GM12878 (cell line): ENCODE measurements at regions not wholly inside any gene's neighbourhood (a gene's known extent, or its start where the extent isn't known, plus 50 kb on each side); places are given as distances from the start of the nearest gene placed in this dataset.

Experiments
- BHLHE40 ChIP-seq, 2 experiments: fragments of 450-650 bp in 1 of 2; IDR thresholded peaks; 2 replicates each; pipeline ENCODE4 v1.6.1; 2011 to 2017; ENCODE audit warnings: low read depth in 2 of 2, borderline replicate concordance in 1 of 2, improper control_type of control experiment in 1 of 2, low read length in 1 of 2, mild to moderate bottlenecking in 1 of 2
- CBX3 ChIP-seq: fragments of 200-600 bp; sonication (generic); IDR thresholded peaks from 2 replicates; pipeline ENCODE4 v1.6.1; 2016; ENCODE audit warnings: low read depth, borderline replicate concordance
- EZH2 ChIP-seq: IDR thresholded peaks from 2 replicates; pipeline ENCODE4 v1.6.1; 2012; ENCODE audit warnings: low read depth, mild to moderate bottlenecking, control low read depth, inconsistent platforms, low read length, borderline replicate concordance; ENCODE audit not compliant: control insufficient read depth
- HDAC2 ChIP-seq: fragments of 200-600 bp; sonication (generic); IDR thresholded peaks from 2 replicates; pipeline ENCODE4 v1.6.1; 2017
- IRF4 ChIP-seq: IDR thresholded peaks from 2 replicates; pipeline ENCODE4 v1.6.1; 2011; ENCODE audit warnings: low read depth, low read length
- MEF2A ChIP-seq: IDR thresholded peaks from 2 replicates; pipeline ENCODE4 v1.6.1; 2011; ENCODE audit warnings: low read depth, mild to moderate bottlenecking, low read length, moderate library complexity; ENCODE audit not compliant: insufficient read depth
- MYB ChIP-seq: fragments of 150-350 bp; IDR thresholded peaks from 2 replicates; pipeline ENCODE4 v1.6.1; 2014; ENCODE audit warnings: mild to moderate bottlenecking, low read depth, low read length, borderline replicate concordance
- NR2C1 ChIP-seq: fragments of 450-650 bp; IDR thresholded peaks from 2 replicates; pipeline ENCODE4 v1.6.1; 2017; ENCODE audit warnings: antibody characterized with exemption, mild to moderate bottlenecking, moderate library complexity
- PAX5 ChIP-seq: IDR thresholded peaks from 2 replicates; pipeline ENCODE4 v1.6.1; 2011; ENCODE audit warnings: low read depth, low read length, borderline replicate concordance
- RCOR1 ChIP-seq: conservative IDR thresholded peaks from 2 replicates; pipeline ENCODE4 v1.6.1; 2012; ENCODE audit warnings: low read depth, low read length, improper control_type of control experiment
- SIX5 ChIP-seq: IDR thresholded peaks from 2 replicates; pipeline ENCODE4 v1.6.1; 2011; ENCODE audit warnings: mild to moderate bottlenecking, low read depth, low read length, moderate library complexity; ENCODE audit not compliant: severe bottlenecking
- SMARCA5 ChIP-seq: fragments of 450-650 bp; IDR thresholded peaks from 2 replicates; pipeline ENCODE4 v1.6.1; 2017; ENCODE audit warnings: mild to moderate bottlenecking
- WRNIP1 ChIP-seq: IDR thresholded peaks from 2 replicates; pipeline ENCODE4 v1.6.1; 2011; ENCODE audit warnings: low read depth, low read length, improper control_type of control experiment, borderline replicate concordance
- ZNF622 ChIP-seq: fragments of 450-650 bp; IDR thresholded peaks from 2 replicates; pipeline ENCODE4 v1.6.1; 2017; ENCODE audit warnings: mild to moderate bottlenecking, inconsistent platforms
- TF ChIP-seq, protein P1 (sequence below): fragments of 450-650 bp; IDR thresholded peaks from 2 replicates; pipeline ENCODE4 v1.6.1; 2016; ENCODE audit warnings: mild to moderate bottlenecking
- TF ChIP-seq, protein P2 (sequence below): fragments of 450-650 bp; formaldehyde crosslinking; IDR thresholded peaks from 2 replicates; pipeline ENCODE4 v1.4.0; 2020; ENCODE audit warnings: mild to moderate bottlenecking, moderate library complexity
- TF ChIP-seq, protein P3 (sequence below): fragments of 450-650 bp; IDR thresholded peaks from 2 replicates; pipeline ENCODE4 v1.6.1; 2018; ENCODE audit warnings: borderline replicate concordance, mild to moderate bottlenecking; ENCODE audit not compliant: partially characterized antibody
- TF ChIP-seq, protein P4 (sequence below): fragments of 450-650 bp; IDR thresholded peaks from 2 replicates; pipeline ENCODE4 v1.6.1; 2014; ENCODE audit warnings: mild to moderate bottlenecking
- TF ChIP-seq, protein P5 (sequence below): fragments of 450-650 bp; IDR thresholded peaks from 2 replicates; pipeline ENCODE4 v1.6.1; 2017; ENCODE audit warnings: borderline replicate concordance
- TF ChIP-seq, protein P6 (sequence below): IDR thresholded peaks from 2 replicates; pipeline ENCODE4 v1.6.1; 2012; ENCODE audit warnings: low read depth, low read length, improper control_type of control experiment

DNA sequence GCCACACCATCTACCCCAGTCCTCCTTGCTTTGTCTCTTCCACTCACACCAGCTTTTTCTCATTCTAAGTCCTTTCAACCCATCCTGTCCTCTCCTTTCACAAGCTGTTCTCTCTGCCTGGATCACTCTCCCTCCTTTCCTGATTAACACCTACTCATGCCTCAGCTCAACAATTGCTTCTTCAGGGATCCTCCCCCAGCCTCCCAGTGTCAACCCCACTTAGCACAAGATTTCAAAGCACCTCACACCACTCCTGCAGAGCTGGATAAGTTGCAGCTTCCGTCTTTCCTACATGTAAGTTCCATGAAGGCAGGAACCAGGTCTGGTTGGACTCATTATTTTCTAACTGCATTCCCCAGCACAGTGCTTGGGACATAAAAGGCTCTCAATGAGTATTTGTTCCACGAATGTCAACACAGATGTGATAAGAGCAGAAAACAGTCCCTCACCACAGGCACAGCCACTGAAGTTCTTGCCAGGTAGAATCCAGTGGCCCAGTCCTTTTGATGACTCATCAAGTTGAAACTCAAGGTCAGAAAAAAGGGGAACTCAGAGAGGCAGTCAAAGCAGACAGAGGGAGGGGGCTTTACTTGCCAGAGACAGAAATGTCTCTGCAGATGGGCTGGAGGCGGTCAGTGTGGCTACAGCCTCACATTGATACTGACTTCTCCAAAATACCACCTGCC lies 193.4 kb upstream of the PRDM1 start (continued):
- TF ChIP-seq, protein P1, sequence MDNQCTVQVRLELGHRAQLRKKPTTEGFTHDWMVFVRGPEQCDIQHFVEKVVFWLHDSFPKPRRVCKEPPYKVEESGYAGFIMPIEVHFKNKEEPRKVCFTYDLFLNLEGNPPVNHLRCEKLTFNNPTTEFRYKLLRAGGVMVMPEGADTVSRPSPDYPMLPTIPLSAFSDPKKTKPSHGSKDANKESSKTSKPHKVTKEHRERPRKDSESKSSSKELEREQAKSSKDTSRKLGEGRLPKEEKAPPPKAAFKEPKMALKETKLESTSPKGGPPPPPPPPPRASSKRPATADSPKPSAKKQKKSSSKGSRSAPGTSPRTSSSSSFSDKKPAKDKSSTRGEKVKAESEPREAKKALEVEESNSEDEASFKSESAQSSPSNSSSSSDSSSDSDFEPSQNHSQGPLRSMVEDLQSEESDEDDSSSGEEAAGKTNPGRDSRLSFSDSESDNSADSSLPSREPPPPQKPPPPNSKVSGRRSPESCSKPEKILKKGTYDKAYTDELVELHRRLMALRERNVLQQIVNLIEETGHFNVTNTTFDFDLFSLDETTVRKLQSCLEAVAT, result 0 out of 2 replicates have a peak, but pooled peaks have one; percentile 53
- TF ChIP-seq, protein P2, sequence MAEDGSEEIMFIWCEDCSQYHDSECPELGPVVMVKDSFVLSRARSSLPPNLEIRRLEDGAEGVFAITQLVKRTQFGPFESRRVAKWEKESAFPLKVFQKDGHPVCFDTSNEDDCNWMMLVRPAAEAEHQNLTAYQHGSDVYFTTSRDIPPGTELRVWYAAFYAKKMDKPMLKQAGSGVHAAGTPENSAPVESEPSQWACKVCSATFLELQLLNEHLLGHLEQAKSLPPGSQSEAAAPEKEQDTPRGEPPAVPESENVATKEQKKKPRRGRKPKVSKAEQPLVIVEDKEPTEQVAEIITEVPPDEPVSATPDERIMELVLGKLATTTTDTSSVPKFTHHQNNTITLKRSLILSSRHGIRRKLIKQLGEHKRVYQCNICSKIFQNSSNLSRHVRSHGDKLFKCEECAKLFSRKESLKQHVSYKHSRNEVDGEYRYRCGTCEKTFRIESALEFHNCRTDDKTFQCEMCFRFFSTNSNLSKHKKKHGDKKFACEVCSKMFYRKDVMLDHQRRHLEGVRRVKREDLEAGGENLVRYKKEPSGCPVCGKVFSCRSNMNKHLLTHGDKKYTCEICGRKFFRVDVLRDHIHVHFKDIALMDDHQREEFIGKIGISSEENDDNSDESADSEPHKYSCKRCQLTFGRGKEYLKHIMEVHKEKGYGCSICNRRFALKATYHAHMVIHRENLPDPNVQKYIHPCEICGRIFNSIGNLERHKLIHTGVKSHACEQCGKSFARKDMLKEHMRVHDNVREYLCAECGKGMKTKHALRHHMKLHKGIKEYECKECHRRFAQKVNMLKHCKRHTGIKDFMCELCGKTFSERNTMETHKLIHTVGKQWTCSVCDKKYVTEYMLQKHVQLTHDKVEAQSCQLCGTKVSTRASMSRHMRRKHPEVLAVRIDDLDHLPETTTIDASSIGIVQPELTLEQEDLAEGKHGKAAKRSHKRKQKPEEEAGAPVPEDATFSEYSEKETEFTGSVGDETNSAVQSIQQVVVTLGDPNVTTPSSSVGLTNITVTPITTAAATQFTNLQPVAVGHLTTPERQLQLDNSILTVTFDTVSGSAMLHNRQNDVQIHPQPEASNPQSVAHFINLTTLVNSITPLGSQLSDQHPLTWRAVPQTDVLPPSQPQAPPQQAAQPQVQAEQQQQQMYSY (CRISPR knock-in tag), result no peak
- TF ChIP-seq WRNIP1 (no peak), PAX5 (peak; percentile 83), RCOR1 (no peak), EZH2 (no peak), MYB (no peak), ZNF622 (no peak), SMARCA5 (no peak), BHLHE40 (IDR thresholded peaks at IDR 0.05; ENCODE audit: borderline replicate concordance in 1 of 2, low read depth in 2 of 2, low read length in 1 of 2) (peak in 1 of 2 experiments; percentile 61; a peak in 2 of 4 replicates), NR2C1 (no peak), MEF2A (0 out of 2 replicates have a peak, but pooled peaks have one; percentile 51), SIX5 (no peak), HDAC2 (no peak), IRF4 (0 out of 2 replicates have a peak, but pooled peaks have one; percentile 63), CBX3 (no peak)
- TF ChIP-seq, protein P3, sequence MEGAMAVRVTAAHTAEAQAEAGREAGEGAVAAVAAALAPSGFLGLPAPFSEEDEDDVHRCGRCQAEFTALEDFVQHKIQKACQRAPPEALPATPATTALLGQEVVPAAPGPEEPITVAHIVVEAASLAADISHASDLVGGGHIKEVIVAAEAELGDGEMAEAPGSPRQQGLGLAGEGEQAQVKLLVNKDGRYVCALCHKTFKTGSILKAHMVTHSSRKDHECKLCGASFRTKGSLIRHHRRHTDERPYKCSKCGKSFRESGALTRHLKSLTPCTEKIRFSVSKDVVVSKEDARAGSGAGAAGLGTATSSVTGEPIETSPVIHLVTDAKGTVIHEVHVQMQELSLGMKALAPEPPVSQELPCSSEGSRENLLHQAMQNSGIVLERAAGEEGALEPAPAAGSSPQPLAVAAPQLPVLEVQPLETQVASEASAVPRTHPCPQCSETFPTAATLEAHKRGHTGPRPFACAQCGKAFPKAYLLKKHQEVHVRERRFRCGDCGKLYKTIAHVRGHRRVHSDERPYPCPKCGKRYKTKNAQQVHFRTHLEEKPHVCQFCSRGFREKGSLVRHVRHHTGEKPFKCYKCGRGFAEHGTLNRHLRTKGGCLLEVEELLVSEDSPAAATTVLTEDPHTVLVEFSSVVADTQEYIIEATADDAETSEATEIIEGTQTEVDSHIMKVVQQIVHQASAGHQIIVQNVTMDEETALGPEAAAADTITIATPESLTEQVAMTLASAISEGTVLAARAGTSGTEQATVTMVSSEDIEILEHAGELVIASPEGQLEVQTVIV, result no peak
- TF ChIP-seq, protein P4, sequence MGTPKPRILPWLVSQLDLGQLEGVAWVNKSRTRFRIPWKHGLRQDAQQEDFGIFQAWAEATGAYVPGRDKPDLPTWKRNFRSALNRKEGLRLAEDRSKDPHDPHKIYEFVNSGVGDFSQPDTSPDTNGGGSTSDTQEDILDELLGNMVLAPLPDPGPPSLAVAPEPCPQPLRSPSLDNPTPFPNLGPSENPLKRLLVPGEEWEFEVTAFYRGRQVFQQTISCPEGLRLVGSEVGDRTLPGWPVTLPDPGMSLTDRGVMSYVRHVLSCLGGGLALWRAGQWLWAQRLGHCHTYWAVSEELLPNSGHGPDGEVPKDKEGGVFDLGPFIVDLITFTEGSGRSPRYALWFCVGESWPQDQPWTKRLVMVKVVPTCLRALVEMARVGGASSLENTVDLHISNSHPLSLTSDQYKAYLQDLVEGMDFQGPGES, result no peak
- TF ChIP-seq, protein P5, sequence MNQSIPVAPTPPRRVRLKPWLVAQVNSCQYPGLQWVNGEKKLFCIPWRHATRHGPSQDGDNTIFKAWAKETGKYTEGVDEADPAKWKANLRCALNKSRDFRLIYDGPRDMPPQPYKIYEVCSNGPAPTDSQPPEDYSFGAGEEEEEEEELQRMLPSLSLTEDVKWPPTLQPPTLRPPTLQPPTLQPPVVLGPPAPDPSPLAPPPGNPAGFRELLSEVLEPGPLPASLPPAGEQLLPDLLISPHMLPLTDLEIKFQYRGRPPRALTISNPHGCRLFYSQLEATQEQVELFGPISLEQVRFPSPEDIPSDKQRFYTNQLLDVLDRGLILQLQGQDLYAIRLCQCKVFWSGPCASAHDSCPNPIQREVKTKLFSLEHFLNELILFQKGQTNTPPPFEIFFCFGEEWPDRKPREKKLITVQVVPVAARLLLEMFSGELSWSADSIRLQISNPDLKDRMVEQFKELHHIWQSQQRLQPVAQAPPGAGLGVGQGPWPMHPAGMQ, result no peak
- TF ChIP-seq, protein P6, sequence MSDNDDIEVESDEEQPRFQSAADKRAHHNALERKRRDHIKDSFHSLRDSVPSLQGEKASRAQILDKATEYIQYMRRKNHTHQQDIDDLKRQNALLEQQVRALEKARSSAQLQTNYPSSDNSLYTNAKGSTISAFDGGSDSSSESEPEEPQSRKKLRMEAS, result no peak
